ENCODE measurements at regions not wholly inside any gene's neighbourhood (a gene's known extent, or its start where the extent isn't known, plus 50 kb on each side); places are given as distances from the start of the nearest gene placed in this dataset.
"Not testable (repeated sequence)": the region's sequence is repeated elsewhere in the genome, so short reads cannot be mapped to it uniquely, and the experiment has no call there.

DNA sequence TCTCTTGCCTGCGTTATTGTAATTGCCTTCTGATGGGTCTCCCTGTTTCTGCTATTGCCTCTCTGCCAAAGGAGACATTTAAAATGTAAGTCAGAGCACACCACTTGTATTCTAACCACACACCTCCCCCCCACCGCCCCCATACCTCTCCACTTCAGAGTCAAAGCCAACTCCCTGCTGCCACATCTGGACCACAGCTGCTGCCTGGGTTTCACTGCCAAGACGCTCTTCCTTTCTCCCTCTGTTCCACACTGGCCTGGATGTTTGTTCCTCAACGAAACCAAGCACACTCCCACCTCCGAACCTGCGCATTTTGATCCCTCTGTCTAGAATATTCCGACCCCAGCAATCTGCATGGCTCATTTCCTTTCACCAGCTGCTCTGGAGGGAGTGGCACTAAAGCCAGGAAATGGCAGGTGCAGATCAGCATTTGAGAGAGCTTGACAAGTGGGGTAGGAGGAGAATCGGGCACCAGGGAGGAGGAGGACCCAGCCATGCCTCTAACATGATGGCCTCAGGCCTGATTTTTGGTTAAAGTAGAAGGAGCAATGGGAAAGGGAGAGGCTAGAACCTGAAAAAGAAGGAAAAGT, 92.4 kb upstream of the HS3ST2 start:
- Histone ChIP-seq H3K4me1 (replicated peaks; ENCODE audit: insufficient read depth) (no peaks in the 10 kb centered on the region), H2AFZ (no peak overlapping the region), H3K27ac (no peak overlapping the region), H3K36me3 (ENCODE audit: low read depth) (no peaks in the 10 kb centered on the region), H3F3A (ENCODE audit: insufficient read depth, low read depth) (no peaks in the 10 kb centered on the region), H4K20me1 (ENCODE audit: insufficient read depth) (no peaks in the 10 kb centered on the region), H3K9me2 (ENCODE audit: insufficient read depth) (no peaks in the 10 kb centered on the region), H3K79me2 (ENCODE audit: low read depth) (no peaks in the 10 kb centered on the region), H3K4me3 (no peak overlapping the region), H3K9me3 (ENCODE audit: insufficient read depth, low read depth) (no peaks in the 10 kb centered on the region), H3K4me2 (no peak overlapping the region), H3K27me3 (ENCODE audit: insufficient read depth, low read depth) (no peaks in the 10 kb centered on the region)
- TF ChIP-seq, protein P1, sequence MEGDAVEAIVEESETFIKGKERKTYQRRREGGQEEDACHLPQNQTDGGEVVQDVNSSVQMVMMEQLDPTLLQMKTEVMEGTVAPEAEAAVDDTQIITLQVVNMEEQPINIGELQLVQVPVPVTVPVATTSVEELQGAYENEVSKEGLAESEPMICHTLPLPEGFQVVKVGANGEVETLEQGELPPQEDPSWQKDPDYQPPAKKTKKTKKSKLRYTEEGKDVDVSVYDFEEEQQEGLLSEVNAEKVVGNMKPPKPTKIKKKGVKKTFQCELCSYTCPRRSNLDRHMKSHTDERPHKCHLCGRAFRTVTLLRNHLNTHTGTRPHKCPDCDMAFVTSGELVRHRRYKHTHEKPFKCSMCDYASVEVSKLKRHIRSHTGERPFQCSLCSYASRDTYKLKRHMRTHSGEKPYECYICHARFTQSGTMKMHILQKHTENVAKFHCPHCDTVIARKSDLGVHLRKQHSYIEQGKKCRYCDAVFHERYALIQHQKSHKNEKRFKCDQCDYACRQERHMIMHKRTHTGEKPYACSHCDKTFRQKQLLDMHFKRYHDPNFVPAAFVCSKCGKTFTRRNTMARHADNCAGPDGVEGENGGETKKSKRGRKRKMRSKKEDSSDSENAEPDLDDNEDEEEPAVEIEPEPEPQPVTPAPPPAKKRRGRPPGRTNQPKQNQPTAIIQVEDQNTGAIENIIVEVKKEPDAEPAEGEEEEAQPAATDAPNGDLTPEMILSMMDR (conservative IDR thresholded peaks at IDR 0.05), result no peak
- TF ChIP-seq EZH2 (IDR thresholded peaks at IDR 0.05; ENCODE audit: low read depth), result no peak
- intact Hi-C loops (cut with micrococcal nuclease; ENCODE audit: unreplicated experiment), result no loop called here
- POLR2A ChIA-PET (ENCODE audit: unreplicated experiment), result no interaction called here
- CTCF ChIA-PET, result no interaction called here
- BruUV-seq (replicated peaks), result no TSS peak
- DNase-seq, result no peak

DNA sequence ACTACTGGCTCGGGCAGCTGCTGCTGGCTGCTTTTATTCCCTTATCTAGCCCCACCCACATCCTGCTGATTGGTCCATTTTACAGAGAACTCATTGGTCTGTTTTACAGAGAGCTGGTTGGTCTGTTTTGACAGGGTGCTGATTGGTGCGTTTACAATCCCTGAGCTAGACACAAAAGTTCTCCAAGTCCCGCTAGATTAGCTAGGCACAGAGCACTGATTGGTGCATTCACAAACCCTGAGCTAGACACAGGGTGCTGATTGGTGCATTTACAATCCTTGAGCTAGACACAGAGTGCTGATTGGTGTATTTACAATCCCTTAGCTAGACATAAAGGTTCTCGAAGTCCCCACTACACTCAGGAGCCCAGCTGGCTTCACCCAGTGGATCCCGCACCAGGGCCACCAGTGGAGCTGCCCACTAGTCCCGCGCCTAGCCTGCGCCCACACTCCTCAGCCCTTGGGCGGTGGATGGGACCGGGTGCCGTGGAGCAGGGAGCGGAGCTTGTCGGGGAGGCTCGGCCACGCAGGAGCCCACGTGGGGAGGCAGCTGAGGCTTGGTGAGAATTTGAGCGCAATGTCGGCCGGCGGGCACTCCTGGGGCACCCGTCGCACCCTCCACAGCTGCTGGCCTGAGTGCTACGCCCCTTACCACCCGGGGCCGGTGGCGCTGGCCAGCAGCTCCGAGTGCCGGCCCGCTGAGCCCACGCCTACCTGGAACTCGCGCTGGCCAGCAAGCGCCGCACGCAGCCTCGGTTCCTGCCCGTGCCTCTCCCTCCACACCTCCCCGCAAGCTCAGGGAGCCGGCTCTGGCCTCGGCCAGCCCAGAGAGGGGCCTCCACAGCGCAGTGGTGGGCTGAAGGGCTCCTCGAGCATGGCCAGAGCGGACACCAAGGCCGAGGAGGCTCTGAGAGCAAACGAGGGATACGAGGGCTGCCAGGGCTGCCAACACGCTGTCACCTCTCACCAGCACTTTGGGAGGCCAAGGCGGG, 91.1 kb upstream of the HS3ST2 start:
- H3K36me3 ChIP-seq (ENCODE audit: low read depth); H3K79me2 ChIP-seq (ENCODE audit: low read depth); BruUV-seq (replicated peaks); H2AFZ ChIP-seq; CTCF ChIA-PET; POLR2A ChIA-PET (ENCODE audit: unreplicated experiment); H3K9me3 ChIP-seq (ENCODE audit: insufficient read depth, low read depth); DNase-seq; H4K20me1 ChIP-seq (ENCODE audit: insufficient read depth); H3K27me3 ChIP-seq (ENCODE audit: insufficient read depth, low read depth); H3K4me3 ChIP-seq; H3K9me2 ChIP-seq (ENCODE audit: insufficient read depth); intact Hi-C loops (cut with micrococcal nuclease; ENCODE audit: unreplicated experiment); H3K4me1 ChIP-seq (replicated peaks; ENCODE audit: insufficient read depth); H3F3A ChIP-seq (ENCODE audit: insufficient read depth, low read depth); H3K4me2 ChIP-seq; H3K27ac ChIP-seq: not testable (repeated sequence)

DNA sequence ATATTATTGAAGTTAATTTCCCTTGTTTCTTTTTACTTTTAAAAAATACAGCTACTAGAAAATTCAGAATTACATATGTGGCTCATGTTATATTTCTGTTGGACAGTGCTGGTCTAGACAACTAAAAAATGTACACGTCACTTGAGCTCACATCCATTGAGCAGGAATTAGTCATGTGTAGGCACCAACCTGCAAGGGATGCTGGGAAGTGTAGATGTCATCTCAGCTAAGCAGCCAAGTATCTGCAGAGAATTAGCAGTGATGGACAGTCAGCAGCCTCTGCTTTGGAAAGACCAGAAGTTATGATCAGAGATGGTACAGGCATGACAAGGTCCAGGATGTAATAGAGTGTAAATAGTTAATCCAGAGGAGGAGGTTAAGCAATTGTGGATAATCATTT, 87.1 kb upstream of the HS3ST2 start:
- DNase-seq, result no peak
- H3F3A ChIP-seq (ENCODE audit: insufficient read depth, low read depth), result no peaks in the 10 kb centered on the region; the same call in 1 of the 2 replicates
- no peaks in the 10 kb centered on the region for H3K9me3 ChIP-seq (ENCODE audit: insufficient read depth, low read depth)
- H4K20me1 ChIP-seq (ENCODE audit: insufficient read depth), result no peaks in the 10 kb centered on the region
- no TSS peak for BruUV-seq (replicated peaks)
- H3K4me3 ChIP-seq, result no peak overlapping the region
- no peak overlapping the region for H3K4me2 ChIP-seq
- H3K27me3 ChIP-seq (ENCODE audit: insufficient read depth, low read depth), result no peaks in the 10 kb centered on the region
- intact Hi-C loops (cut with micrococcal nuclease; ENCODE audit: unreplicated experiment), result no loop called here
- ChIA-PET CTCF (no interaction called here), POLR2A (ENCODE audit: unreplicated experiment) (no interaction called here)
- no peaks in the 10 kb centered on the region for H3K4me1 ChIP-seq (replicated peaks; ENCODE audit: insufficient read depth)
- H3K9me2 ChIP-seq (ENCODE audit: insufficient read depth), result no peaks in the 10 kb centered on the region
- no peak overlapping the region for H3K27ac ChIP-seq
- H3K79me2 ChIP-seq (ENCODE audit: low read depth), result no peaks in the 10 kb centered on the region
- TF ChIP-seq, protein P1 (conservative IDR thresholded peaks at IDR 0.05), result no peak
- TF ChIP-seq EZH2 (IDR thresholded peaks at IDR 0.05; ENCODE audit: low read depth), result no peak
- H2AFZ ChIP-seq, result no peak overlapping the region
- no peaks in the 10 kb centered on the region for H3K36me3 ChIP-seq (ENCODE audit: low read depth)
